ENCODE measurements at regions not wholly inside any gene's neighbourhood (a gene's known extent, or its start where the extent isn't known, plus 50 kb on each side); places are given as distances from the start of the nearest gene placed in this dataset.
"Not testable (repeated sequence)": the region's sequence is repeated elsewhere in the genome, so short reads cannot be mapped to it uniquely, and the experiment has no call there.

DNA sequence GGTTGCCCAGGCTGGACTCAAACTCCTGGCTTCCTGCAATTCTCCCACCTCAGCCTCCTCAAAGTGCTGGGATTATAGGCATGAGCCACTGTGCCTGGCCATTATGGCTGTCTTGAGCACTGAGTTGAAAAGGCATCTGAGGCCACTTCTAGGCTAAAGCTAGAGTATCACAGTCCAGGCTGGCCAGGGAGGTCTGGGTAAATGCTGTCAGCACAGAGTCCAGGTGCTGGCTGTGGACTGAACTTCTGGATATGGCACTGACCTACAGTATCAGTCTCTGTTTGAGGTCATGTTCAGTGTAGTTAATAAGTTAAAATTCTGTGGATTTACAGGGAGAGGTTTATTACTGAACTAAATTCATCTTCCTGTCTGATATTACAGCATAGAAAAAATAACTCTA lies 222.5 kb upstream of the TOM1L1 start:
- TF ChIP-seq, protein P1, sequence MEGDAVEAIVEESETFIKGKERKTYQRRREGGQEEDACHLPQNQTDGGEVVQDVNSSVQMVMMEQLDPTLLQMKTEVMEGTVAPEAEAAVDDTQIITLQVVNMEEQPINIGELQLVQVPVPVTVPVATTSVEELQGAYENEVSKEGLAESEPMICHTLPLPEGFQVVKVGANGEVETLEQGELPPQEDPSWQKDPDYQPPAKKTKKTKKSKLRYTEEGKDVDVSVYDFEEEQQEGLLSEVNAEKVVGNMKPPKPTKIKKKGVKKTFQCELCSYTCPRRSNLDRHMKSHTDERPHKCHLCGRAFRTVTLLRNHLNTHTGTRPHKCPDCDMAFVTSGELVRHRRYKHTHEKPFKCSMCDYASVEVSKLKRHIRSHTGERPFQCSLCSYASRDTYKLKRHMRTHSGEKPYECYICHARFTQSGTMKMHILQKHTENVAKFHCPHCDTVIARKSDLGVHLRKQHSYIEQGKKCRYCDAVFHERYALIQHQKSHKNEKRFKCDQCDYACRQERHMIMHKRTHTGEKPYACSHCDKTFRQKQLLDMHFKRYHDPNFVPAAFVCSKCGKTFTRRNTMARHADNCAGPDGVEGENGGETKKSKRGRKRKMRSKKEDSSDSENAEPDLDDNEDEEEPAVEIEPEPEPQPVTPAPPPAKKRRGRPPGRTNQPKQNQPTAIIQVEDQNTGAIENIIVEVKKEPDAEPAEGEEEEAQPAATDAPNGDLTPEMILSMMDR (conservative IDR thresholded peaks at IDR 0.05) = no peak
- TF ChIP-seq ZFX (IDR thresholded peaks at IDR 0.05) = no peak
- no peak overlapping the region for H3K27ac ChIP-seq

DNA sequence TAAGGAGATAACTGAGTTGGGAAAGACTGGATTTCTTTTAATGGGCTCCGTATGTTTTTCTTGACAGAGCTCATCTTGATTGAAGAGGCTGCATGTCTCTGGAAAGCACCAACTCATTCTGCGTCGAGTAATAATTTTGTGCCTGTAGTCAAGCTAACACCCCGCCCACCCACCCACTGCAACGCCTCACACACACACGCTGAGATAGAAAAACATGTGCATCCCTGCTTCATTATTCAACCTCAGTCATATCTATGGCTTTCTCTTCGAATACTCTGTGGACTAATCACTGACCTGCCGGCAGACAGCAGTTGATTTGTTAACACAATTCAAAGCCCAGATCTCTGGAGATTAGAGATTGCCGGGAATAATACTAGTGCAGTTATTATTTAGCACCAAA lies 220.2 kb upstream of the TOM1L1 start:
- no peak overlapping the region for H3K27ac ChIP-seq
- TF ChIP-seq ZFX (IDR thresholded peaks at IDR 0.05) = no peak
- TF ChIP-seq, protein P1 (conservative IDR thresholded peaks at IDR 0.05) = no peak

DNA sequence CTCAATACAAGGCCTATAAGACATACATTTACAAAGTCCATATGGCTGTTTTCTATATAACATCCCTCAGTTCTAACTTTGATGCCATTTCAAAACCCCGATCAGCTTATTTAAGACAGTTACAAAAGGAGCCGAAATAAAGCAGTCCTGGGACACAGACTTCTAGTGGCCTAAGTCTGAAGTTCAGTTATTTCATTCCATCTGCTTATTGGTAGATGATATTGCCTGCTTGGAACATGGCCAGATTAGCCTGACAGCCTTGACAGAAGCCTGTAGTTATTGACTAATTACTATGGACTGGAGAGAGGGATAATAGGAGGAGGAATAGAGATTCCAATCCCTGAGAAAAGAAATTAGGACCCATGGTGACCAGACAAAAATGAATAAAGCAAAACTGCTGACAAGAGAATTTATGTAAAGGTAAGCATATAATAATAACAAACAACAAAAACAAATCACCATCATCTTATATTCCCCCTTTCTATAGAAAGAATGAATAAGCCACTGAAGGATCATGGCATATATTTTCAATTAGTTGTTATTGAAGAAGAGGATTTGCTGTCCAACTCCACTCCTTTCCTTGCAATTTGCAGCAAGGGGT lies 206.3 kb upstream of the TOM1L1 start:
- TF ChIP-seq, protein P1 (conservative IDR thresholded peaks at IDR 0.05) = no peak
- no peak for TF ChIP-seq ZFX (IDR thresholded peaks at IDR 0.05)
- H3K27ac ChIP-seq = no peak overlapping the region

DNA sequence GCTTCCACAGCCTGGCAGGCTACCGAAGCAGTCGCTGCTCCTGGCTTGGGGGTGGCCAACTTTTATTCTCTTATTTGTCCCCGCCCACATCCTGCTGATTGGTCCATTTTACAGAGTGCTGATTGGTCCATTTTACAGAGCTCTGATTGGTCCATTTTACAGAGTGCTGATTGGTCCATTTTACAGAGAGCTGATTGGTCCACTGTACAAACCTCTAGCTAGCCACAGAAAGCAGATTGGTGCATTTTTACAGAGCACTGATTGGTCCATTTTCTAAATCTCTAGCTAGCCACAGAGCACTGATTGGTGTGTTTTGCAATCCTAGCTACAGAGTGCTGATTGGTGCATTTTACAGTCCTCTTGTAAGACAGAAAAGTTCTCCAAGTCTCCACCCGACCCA lies 187.9 kb upstream of the TOM1L1 start:
- H3K27ac ChIP-seq = not testable (repeated sequence)

DNA sequence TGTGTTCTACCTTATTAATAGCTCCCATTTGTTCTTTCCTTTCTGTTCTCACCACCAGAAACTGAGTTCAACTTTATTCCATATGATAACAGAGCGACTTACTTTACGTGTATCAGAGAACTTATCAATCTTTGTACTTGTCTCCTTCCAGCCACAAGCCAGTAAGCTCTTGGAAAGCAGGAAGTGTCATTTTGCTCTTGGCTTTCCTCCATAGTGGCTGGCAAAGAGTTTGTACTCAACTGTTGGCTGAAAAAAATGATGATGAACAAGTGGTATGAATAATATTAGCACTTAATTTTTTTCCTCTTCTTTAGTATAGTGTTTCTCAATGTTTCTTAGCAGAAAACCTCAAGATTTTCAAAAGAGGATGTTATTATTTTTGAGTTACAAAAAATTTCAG lies 182.4 kb upstream of the TOM1L1 start:
- no peak overlapping the region for H3K27ac ChIP-seq
- TF ChIP-seq ZFX (IDR thresholded peaks at IDR 0.05) = no peak
- TF ChIP-seq, protein P1 (conservative IDR thresholded peaks at IDR 0.05) = no peak

DNA sequence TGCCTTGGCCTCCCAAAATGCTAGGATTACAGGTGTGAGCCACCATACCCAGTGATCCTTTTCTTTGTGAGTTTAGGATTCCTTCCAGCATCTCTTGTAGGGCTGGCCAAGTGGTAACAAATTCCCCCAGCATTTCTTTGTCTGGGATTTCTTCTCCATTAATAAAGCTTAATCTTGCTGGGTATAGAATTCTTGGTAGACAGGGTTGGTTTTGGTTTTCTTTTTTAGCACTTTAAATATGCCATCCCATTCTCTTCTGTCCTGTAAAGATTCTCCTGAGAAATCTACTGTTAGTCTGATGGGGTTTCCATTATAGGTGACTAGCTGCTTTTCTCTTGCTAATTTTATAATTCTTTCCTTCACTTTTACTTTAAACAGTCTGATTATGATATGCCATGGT lies 173.0 kb upstream of the TOM1L1 start:
- TF ChIP-seq, protein P1 (conservative IDR thresholded peaks at IDR 0.05) = no peak
- no peak overlapping the region for H3K27ac ChIP-seq

DNA sequence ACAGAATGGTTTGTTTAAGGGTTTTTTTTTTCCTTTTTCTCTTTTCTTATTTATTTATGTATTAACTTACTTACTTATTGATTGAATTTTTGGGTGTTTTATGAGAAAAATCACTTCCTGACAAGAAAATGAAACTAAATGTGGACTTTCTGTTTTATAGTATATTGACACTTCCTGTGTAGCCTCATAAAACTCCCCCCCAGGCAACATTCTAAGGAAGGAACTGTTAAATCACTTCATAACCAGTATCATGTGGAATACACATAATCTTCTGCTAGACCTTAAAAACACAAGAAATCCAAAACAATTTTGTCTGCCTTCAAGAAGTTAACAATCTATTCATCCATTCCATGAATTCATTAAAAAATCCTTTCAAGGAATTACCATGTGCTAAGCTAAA lies 164.1 kb upstream of the TOM1L1 start:
- TF ChIP-seq ZFX (IDR thresholded peaks at IDR 0.05) = no peak
- TF ChIP-seq, protein P1 (conservative IDR thresholded peaks at IDR 0.05) = no peak
- no peak overlapping the region for H3K27ac ChIP-seq

DNA sequence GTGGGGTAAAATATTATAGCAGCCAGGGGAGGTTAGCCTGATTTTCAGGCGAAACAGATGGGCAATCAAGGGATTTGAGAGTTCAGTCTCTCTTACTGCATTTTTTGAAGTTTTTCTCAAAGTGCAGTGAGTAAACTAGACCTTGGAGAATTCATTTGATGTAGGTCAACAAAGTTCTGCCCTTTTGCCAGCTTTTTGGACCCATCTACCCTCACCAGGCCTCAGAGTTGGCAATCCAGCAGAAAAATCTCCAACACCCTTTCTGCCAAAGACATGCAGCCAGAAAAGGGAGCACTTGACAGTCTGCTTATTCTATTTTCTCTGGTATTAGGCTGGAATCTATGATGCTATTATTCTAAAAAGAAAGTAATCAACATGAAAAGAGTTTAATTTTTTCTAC lies 162.2 kb upstream of the TOM1L1 start:
- TF ChIP-seq ZFX (IDR thresholded peaks at IDR 0.05) = no peak
- TF ChIP-seq, protein P1 (conservative IDR thresholded peaks at IDR 0.05) = no peak
- H3K27ac ChIP-seq = no peak overlapping the region

Data from C4-2B (cell line).